ENCODE measurements at regions not wholly inside any gene's neighbourhood (a gene's known extent, or its start where the extent isn't known, plus 50 kb on each side); places are given as distances from the start of the nearest gene placed in this dataset.

DNA sequence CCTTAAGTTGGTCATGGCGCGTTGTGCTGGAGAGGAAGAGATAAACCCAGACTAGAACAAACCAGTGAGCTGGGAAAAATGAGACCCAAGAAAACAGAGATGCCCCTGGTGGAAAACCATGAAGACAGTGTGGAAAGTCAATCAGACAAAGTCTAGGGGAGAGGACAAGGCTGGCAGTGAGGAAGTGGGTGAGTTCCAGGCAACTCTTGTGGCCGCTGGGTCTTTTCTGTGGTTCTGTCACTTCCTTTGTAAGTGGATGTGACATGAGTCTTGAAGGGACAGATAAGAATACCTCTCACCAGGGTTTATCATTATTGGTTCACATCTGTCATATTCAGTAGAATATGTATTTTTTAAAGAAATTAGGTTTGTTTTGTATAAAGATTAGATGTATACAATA, 738.4 kb downstream of the DHX35 start:
- TF ChIP-seq, protein P1, sequence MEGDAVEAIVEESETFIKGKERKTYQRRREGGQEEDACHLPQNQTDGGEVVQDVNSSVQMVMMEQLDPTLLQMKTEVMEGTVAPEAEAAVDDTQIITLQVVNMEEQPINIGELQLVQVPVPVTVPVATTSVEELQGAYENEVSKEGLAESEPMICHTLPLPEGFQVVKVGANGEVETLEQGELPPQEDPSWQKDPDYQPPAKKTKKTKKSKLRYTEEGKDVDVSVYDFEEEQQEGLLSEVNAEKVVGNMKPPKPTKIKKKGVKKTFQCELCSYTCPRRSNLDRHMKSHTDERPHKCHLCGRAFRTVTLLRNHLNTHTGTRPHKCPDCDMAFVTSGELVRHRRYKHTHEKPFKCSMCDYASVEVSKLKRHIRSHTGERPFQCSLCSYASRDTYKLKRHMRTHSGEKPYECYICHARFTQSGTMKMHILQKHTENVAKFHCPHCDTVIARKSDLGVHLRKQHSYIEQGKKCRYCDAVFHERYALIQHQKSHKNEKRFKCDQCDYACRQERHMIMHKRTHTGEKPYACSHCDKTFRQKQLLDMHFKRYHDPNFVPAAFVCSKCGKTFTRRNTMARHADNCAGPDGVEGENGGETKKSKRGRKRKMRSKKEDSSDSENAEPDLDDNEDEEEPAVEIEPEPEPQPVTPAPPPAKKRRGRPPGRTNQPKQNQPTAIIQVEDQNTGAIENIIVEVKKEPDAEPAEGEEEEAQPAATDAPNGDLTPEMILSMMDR (IDR thresholded peaks at IDR 0.05; ENCODE audit: low read length): no peak
- TF ChIP-seq EZH2 (IDR thresholded peaks at IDR 0.05; ENCODE audit: borderline replicate concordance, low read length): no peak
- Histone ChIP-seq H3K4me2 (ENCODE audit: low read length) (no peak overlapping the region), H3K9me3 (ENCODE audit: low read length) (no peaks in the 10 kb centered on the region), H3K27ac (ENCODE audit: low read depth, low read length, poor library complexity, severe bottlenecking) (no peak overlapping the region), H3K36me3 (ENCODE audit: insufficient read depth, low read length) (no peaks in the 10 kb centered on the region), H4K20me1 (ENCODE audit: insufficient read depth, low read length) (no peaks in the 10 kb centered on the region), H3K4me1 (ENCODE audit: insufficient read depth, low read length, severe bottlenecking) (no peaks in the 10 kb centered on the region), H3F3A (ENCODE audit: insufficient read depth, low read length) (no peaks in the 10 kb centered on the region), H2AFZ (ENCODE audit: low read length) (no peak overlapping the region), H3K9me2 (ENCODE audit: low read depth, low read length) (no peaks in the 10 kb centered on the region), H3K27me3 (ENCODE audit: insufficient read depth, low read length) (no peaks in the 10 kb centered on the region), H3K4me3 (ENCODE audit: low read depth, low read length, poor library complexity, severe bottlenecking) (no peak overlapping the region), H3K9ac (ENCODE audit: low read length) (no peak overlapping the region), H3K79me2 (ENCODE audit: insufficient read depth, low read length) (no peaks in the 10 kb centered on the region)

DNA sequence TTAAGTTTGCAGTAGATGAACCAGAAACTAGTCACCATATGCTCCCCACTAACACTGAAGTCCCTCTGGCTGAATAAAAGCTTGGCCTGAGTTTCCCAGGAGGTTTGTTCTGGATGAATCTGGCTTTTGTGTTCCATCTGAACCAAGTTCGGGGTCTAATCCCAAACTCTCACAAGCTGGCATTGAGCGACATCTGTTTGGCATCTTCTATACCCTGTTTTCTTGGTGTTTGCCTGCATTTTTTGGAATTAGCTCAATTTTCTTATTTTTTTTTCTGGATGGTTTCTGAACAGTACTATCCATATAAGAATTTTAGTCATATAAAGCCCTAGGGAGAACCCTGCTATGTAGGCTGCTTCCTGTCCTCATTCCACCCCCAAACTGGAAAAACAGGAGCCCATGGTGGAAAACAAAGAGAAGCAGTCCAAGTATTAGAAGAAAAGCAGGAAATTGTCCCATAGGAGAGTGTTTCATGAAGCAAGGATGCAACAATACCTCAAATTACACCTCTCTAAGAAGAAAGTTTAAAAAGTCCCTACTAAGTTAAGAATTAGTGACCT, 737.1 kb downstream of the DHX35 start:
- H3K9me3 ChIP-seq (ENCODE audit: low read length): no peaks in the 10 kb centered on the region

DNA sequence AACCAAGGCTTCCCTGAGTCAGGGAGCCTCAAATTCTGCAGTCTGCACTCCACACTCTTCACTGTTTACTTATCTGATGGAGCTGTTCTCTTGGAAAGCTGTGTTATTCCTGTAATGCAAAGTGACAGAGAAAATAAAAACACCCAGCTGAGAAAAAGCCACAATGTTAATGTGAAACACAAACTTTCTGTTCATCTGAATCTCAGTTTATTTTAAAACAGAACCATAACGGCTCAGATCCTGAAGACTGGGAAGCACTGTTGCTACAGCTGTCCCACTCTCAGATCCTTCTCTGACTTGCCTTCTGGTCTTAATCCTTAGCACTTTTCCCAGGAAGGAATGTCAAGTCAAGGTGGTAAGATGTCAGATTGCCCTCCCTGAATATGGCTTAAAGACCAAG, 736.6 kb downstream of the DHX35 start:
- TF ChIP-seq EZH2 (IDR thresholded peaks at IDR 0.05; ENCODE audit: borderline replicate concordance, low read length): no peak
- TF ChIP-seq, protein P1 (IDR thresholded peaks at IDR 0.05; ENCODE audit: low read length): no peak
- H3K9me2 ChIP-seq (ENCODE audit: low read depth, low read length): no peaks in the 10 kb centered on the region
- H3K36me3 ChIP-seq (ENCODE audit: insufficient read depth, low read length): no peaks in the 10 kb centered on the region
- H3K79me2 ChIP-seq (ENCODE audit: insufficient read depth, low read length): no peaks in the 10 kb centered on the region
- H3K4me3 ChIP-seq (ENCODE audit: low read depth, low read length, poor library complexity, severe bottlenecking): no peak overlapping the region
- no peaks in the 10 kb centered on the region for H3K4me1 ChIP-seq (ENCODE audit: insufficient read depth, low read length, severe bottlenecking)
- no peak overlapping the region for H2AFZ ChIP-seq (ENCODE audit: low read length)
- H3K9me3 ChIP-seq (ENCODE audit: low read length): no peaks in the 10 kb centered on the region
- no peak overlapping the region for H3K27ac ChIP-seq (ENCODE audit: low read depth, low read length, poor library complexity, severe bottlenecking)
- no peak overlapping the region for H3K9ac ChIP-seq (ENCODE audit: low read length)
- no peak overlapping the region for H3K4me2 ChIP-seq (ENCODE audit: low read length)
- H3K27me3 ChIP-seq (ENCODE audit: insufficient read depth, low read length): no peaks in the 10 kb centered on the region
- H4K20me1 ChIP-seq (ENCODE audit: insufficient read depth, low read length): no peaks in the 10 kb centered on the region
- no peaks in the 10 kb centered on the region for H3F3A ChIP-seq (ENCODE audit: insufficient read depth, low read length)

More for the DNA sequence above, 737.1 kb downstream of the DHX35 start:
- Histone ChIP-seq H3K4me1 (ENCODE audit: insufficient read depth, low read length, severe bottlenecking) (no peaks in the 10 kb centered on the region), H2AFZ (ENCODE audit: low read length) (no peak overlapping the region), H3K36me3 (ENCODE audit: insufficient read depth, low read length) (no peaks in the 10 kb centered on the region), H3K9ac (ENCODE audit: low read length) (no peak overlapping the region), H3K79me2 (ENCODE audit: insufficient read depth, low read length) (no peaks in the 10 kb centered on the region), H3K27me3 (ENCODE audit: insufficient read depth, low read length) (no peaks in the 10 kb centered on the region), H3K9me2 (ENCODE audit: low read depth, low read length) (no peaks in the 10 kb centered on the region), H3F3A (ENCODE audit: insufficient read depth, low read length) (no peaks in the 10 kb centered on the region), H3K4me3 (ENCODE audit: low read depth, low read length, poor library complexity, severe bottlenecking) (no peak overlapping the region), H3K27ac (ENCODE audit: low read depth, low read length, poor library complexity, severe bottlenecking) (no peak overlapping the region), H4K20me1 (ENCODE audit: insufficient read depth, low read length) (no peaks in the 10 kb centered on the region), H3K4me2 (ENCODE audit: low read length) (no peak overlapping the region)
- no peak for TF ChIP-seq EZH2 (IDR thresholded peaks at IDR 0.05; ENCODE audit: borderline replicate concordance, low read length)
- TF ChIP-seq, protein P1 (IDR thresholded peaks at IDR 0.05; ENCODE audit: low read length): no peak
